ENCODE measurements at regions not wholly inside any gene's neighbourhood (a gene's known extent, or its start where the extent isn't known, plus 50 kb on each side); places are given as distances from the start of the nearest gene placed in this dataset.
"Not testable (repeated sequence)": the region's sequence is repeated elsewhere in the genome, so short reads cannot be mapped to it uniquely, and the experiment has no call there.

DNA sequence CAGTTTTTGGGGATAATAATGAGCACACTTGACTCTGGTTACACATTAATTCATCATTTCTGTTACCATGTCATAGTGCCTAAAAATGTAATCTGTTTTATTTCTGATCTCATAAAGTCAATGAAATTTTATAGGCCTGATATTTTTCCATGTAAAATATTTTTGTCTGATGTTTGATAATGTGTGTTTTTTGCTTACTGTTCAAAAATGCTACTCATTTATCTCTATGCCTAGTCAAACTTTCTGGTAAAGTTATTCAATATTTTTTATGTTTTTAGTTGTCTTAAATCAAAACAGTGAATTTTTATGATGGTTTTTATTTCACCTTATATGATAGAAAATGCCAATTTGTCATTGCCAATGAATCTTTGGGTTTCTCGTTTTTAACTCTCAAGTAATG is 147.0 kb downstream of the AHSP start:
- DNase-seq (no peak), ATAC-seq (no peak)
- Histone ChIP-seq H3K9me3 (no peaks in the 10 kb centered on the region), H3K4me1 (no peaks in the 10 kb centered on the region), H3K4me3 (no peak overlapping the region), H3K36me3 (no peaks in the 10 kb centered on the region), H3K27me3 (ENCODE audit: low read depth) (no peaks in the 10 kb centered on the region), H3K27ac (no peak overlapping the region)
- intact Hi-C loops (cut with DNase I): no loop called here
- TF ChIP-seq, protein P1, sequence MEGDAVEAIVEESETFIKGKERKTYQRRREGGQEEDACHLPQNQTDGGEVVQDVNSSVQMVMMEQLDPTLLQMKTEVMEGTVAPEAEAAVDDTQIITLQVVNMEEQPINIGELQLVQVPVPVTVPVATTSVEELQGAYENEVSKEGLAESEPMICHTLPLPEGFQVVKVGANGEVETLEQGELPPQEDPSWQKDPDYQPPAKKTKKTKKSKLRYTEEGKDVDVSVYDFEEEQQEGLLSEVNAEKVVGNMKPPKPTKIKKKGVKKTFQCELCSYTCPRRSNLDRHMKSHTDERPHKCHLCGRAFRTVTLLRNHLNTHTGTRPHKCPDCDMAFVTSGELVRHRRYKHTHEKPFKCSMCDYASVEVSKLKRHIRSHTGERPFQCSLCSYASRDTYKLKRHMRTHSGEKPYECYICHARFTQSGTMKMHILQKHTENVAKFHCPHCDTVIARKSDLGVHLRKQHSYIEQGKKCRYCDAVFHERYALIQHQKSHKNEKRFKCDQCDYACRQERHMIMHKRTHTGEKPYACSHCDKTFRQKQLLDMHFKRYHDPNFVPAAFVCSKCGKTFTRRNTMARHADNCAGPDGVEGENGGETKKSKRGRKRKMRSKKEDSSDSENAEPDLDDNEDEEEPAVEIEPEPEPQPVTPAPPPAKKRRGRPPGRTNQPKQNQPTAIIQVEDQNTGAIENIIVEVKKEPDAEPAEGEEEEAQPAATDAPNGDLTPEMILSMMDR (IDR thresholded peaks at IDR 0.05): no peak

DNA sequence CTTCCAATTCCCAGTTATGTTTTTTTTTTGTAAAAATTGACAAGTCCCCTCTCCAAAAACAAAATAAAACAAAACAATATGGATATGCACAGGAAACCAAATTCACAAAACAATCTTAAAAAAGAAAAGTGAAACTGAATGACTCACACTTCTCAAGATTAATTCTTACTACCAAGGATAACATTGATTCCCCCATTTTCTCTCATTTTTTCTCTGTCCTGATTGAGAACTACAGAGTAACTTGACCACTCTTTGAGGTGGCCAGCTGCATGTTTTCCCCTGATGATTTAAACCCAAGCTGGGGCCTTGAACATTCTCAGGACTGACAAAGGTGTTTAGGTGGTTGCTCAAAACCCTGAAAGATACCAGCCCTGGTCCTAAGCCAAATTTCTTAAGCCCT is 149.0 kb downstream of the AHSP start:
- ATAC-seq (no peak), DNase-seq (no peak)
- Histone ChIP-seq H3K4me3 (no peak overlapping the region), H3K36me3 (no peaks in the 10 kb centered on the region), H3K9me3 (no peaks in the 10 kb centered on the region), H3K27me3 (ENCODE audit: low read depth) (peaks cover 2% of the 10 kb centered on the region), H3K27ac (no peak overlapping the region), H3K4me1 (no peaks in the 10 kb centered on the region)
- TF ChIP-seq, protein P1 (IDR thresholded peaks at IDR 0.05): no peak
- intact Hi-C loops (cut with DNase I): no loop called here

DNA sequence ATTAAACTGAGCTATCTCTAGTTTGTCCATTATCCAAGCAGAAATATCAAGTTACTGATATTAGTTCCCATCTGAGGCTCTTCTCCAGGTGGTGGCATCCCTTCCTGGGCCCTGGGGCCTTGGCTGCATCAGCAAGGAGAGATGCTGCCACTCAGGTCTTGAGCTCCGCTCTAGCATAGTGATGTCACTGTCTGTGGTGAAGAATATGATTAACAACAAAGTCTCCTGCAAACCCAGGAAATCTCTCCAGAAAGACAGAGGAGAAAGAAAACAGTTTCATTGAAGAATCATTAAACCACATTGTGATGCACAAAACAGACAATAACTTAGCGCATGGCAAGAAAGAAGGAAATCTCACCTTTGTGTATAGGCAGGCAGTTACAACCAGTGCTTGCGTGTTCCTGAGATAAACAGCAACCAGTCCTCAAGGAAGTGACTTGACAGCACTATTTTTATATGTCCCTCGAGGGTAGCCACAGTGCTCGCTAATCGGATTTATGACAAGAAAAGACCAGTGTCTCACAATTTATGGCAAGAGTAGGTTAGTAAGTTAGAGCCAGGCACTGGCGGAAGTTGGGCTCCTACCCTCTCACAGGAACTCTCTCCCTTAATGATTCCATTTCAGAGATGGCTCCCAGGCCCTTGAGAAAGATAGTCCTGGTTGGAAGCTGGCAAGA is 151.1 kb downstream of the AHSP start:
- H3K27me3 ChIP-seq (ENCODE audit: low read depth): peaks cover 2% of the 10 kb centered on the region
- TF ChIP-seq, protein P1 (IDR thresholded peaks at IDR 0.05): no peak
- no peaks in the 10 kb centered on the region for H3K4me1 ChIP-seq
- no peaks in the 10 kb centered on the region for H3K9me3 ChIP-seq
- no peak for DNase-seq
- H3K27ac ChIP-seq: no peak overlapping the region
- intact Hi-C loops (cut with DNase I): no loop called here
- ATAC-seq: no peak
- H3K36me3 ChIP-seq: no peaks in the 10 kb centered on the region
- H3K4me3 ChIP-seq: no peak overlapping the region

- H3K27ac ChIP-seq; intact Hi-C loops (cut with DNase I); H3K4me3 ChIP-seq; H3K9me3 ChIP-seq; H3K4me1 ChIP-seq; ATAC-seq; H3K27me3 ChIP-seq (ENCODE audit: low read depth); DNase-seq; H3K36me3 ChIP-seq: not testable (repeated sequence)
Measured at GRCh38 chr16:31689331-31689730, 161.6 kb downstream of the AHSP start.

- H3K27ac ChIP-seq; H3K27me3 ChIP-seq (ENCODE audit: low read depth); H3K9me3 ChIP-seq; H3K36me3 ChIP-seq; ATAC-seq; H3K4me1 ChIP-seq; intact Hi-C loops (cut with DNase I); H3K4me3 ChIP-seq; DNase-seq: not testable (repeated sequence)
Measured at GRCh38 chr16:31692338-31692737, 164.6 kb downstream of the AHSP start.

DNA sequence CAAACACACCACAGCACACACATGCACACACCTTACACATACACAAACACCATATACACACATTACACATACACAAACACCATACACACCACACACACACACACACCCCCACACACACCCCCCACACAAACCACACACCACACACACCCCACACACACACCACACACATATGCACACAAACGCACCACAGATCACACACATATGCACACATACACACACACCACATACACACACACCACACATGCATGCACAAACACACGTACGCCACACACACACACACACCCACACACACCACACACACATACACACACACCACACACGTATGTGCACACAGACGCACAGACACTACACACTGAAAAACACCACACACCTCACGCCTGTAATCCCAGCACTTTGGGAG is 166.0 kb downstream of the AHSP start:
- Histone ChIP-seq H3K4me3 (no peak overlapping the region), H3K9me3 (no peaks in the 10 kb centered on the region), H3K36me3 (no peaks in the 10 kb centered on the region), H3K27ac (no peak overlapping the region), H3K4me1 (no peaks in the 10 kb centered on the region), H3K27me3 (ENCODE audit: low read depth) (no peaks in the 10 kb centered on the region)
- TF ChIP-seq, protein P1 (IDR thresholded peaks at IDR 0.05): no peak
- ATAC-seq (no peak), DNase-seq (no peak)
- intact Hi-C loops (cut with DNase I): no loop called here
